ENCODE measurements at regions not wholly inside any gene's neighbourhood (a gene's known extent, or its start where the extent isn't known, plus 50 kb on each side); places are given as distances from the start of the nearest gene placed in this dataset.

GRCh38 chr15:100786901-100787566 lies 92.6 kb upstream of the ALDH1A3 start:
- TF ChIP-seq CTCF (IDR thresholded peaks at IDR 0.05) (no peak), POLR2A (IDR thresholded peaks at IDR 0.05) (no peak)
